ENCODE measurements at regions not wholly inside any gene's neighbourhood (a gene's known extent, or its start where the extent isn't known, plus 50 kb on each side); places are given as distances from the start of the nearest gene placed in this dataset.

GRCh38 chr7:41280491-41280890, 422.4 kb downstream of the INHBA start:
- no peak for DNase-seq

- no peak for DNase-seq
Observed at GRCh38 chr7:41277561-41277960, 425.3 kb downstream of the INHBA start.

- DNase-seq: no peak
Observed at GRCh38 chr7:41275255-41275654, 427.6 kb downstream of the INHBA start.

- no peak for DNase-seq
Observed at GRCh38 chr7:41274179-41274578, 428.7 kb downstream of the INHBA start.

GRCh38 chr7:41272664-41273063, 430.2 kb downstream of the INHBA start:
- no peak for DNase-seq

- DNase-seq: no peak
Observed at GRCh38 chr7:41268878-41269277, 434.0 kb downstream of the INHBA start.

GRCh38 chr7:41261080-41261479, 441.8 kb downstream of the INHBA start:
- no peak for DNase-seq

- DNase-seq: no peak
Observed at GRCh38 chr7:41257660-41258059, 445.2 kb downstream of the INHBA start.

- no peak for DNase-seq
Observed at GRCh38 chr7:41256186-41256945, 446.5 kb downstream of the INHBA start.

- DNase-seq: no peak
Observed at GRCh38 chr7:41255716-41256115, 447.2 kb downstream of the INHBA start.

- DNase-seq: no peak
Observed at GRCh38 chr7:41255113-41255512, 447.8 kb downstream of the INHBA start.

GRCh38 chr7:41252957-41253356, 449.9 kb downstream of the INHBA start:
- no peak for DNase-seq

- DNase-seq: no peak
Observed at GRCh38 chr7:41252551-41252950, 450.3 kb downstream of the INHBA start.

GRCh38 chr7:41247143-41247865, 455.6 kb downstream of the INHBA start:
- no peak for DNase-seq

GRCh38 chr7:41245916-41246315, 457.0 kb downstream of the INHBA start:
- no peak for DNase-seq

GRCh38 chr7:41244246-41244645, 458.6 kb downstream of the INHBA start:
- no peak for DNase-seq

GRCh38 chr7:41241641-41242040, 461.2 kb downstream of the INHBA start:
- DNase-seq: no peak

- DNase-seq: no peak
Observed at GRCh38 chr7:41239596-41239995, 463.3 kb downstream of the INHBA start.

GRCh38 chr7:41238851-41239331, 464.0 kb downstream of the INHBA start:
- no peak for DNase-seq

GRCh38 chr7:41237956-41238355, 464.9 kb downstream of the INHBA start:
- no peak for DNase-seq

- DNase-seq: no peak
Observed at GRCh38 chr7:41232086-41232485, 470.8 kb downstream of the INHBA start.

GRCh38 chr7:41224063-41224763, 478.7 kb downstream of the INHBA start:
- DNase-seq: no peak

- DNase-seq: no peak
Observed at GRCh38 chr7:41222746-41223145, 480.1 kb downstream of the INHBA start.

- no peak for DNase-seq
Observed at GRCh38 chr7:41220266-41220665, 482.6 kb downstream of the INHBA start.

Data from NCI-H446 (cell line).